HG02763 (cell line): ENCODE measurements at regions not wholly inside any gene's neighbourhood (a gene's known extent, or its start where the extent isn't known, plus 50 kb on each side); places are given as distances from the start of the nearest gene placed in this dataset.
"Not testable (repeated sequence)": the region's sequence is repeated elsewhere in the genome, so short reads cannot be mapped to it uniquely, and the experiment has no call there.

Experiments used
- ATAC-seq: cut with Tn5 transposase; IDR thresholded peaks from one replicate; pipeline ENCODE4 v1.9.1; 2021; ENCODE audit warnings: mild to moderate bottlenecking, moderate library complexity; ENCODE audit not compliant: unreplicated experiment

DNA sequence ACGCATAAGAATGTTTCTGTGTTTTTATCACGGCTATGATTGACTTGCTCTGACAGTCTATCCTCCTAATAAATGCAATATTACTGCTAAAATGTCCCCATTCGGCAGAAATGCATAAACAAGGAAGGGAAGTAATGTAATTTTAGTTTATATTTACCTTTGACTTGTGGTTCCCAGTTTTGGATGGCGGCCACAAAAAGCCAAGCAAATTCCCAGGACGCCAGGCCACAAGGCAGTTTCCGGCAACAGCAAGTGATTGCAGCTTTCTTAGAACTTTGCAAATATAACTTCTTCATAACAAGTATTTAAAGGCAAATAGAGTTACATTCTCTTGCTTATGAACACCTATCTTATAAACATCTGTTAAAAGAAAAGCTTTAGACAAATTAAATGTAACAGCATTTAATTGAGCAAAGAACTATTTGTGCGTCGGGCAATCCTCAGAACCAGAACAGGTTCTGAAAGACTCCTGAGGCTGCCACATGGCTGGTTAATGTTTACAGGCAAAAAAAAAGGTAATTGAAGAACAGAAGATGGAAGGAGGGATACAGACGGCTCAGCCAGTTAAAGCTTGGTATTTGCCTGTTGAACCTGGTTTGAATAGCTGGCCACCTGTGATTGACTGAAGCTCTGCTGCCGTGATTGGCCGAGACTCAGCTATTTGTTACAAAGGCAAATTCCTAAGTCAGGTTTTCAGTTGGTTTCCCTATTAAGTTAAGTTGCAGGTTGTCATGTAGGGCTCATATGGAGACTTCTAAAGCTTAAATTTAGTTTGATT, 80.8 kb downstream of the C21orf91 start:
- ATAC-seq = no peak

DNA sequence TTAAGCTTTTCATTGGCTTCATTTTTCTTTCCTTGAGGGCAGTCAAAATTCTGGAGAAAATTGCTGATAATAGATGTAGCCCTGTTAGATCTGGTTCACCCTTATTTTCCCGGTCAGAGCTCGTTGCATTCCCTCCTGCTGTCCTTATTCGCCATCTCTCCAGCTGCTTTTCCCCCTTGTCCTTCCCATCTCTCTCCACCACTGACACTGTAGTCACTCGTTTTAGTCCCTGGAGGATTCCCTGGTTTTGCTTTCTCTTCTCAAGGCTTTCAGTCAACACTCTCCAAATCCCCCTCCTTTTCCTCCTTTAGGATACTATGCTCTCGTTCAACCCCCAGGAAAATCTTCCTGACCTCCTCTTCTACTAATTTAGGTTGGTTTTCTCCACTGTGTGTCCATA, 83.1 kb downstream of the C21orf91 start:
- ATAC-seq = no peak

DNA sequence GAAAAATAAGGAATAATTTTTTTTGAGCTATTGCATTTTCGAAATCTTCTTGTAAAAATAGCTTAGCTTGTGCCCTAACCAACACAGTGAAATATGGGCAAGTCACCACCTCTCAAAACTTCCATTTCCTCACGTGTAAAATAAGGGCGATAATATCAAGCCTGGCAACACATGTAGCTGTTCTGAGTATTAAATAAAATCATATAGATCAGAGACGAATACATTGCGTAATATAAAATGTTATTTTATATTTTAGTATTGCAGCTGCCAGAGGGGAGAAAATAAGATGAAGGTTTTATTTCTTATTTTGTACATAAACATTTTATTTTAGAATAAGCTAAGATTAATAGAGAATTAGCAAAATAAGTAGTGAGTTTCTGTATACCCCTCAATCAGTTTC, 85.9 kb downstream of the C21orf91 start:
- no peak for ATAC-seq

DNA sequence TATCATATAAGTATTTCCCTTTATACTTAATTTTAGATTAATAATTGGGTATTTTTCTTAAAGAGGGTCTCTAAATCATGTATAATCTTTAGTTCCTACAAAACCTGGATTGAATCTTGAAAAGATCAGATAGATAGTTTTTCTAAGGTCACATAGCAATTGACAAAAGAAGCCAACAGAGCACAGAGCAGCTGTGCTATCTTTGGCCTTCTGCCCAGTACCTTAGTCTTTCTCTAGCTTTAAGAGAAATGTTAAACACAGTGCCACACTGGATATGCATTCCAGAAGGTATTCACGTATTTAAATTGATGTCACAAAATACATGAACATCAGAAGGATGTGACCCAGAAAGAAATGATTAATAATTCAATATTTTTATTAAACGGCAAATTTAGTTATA, 86.8 kb downstream of the C21orf91 start:
- no peak for ATAC-seq

DNA sequence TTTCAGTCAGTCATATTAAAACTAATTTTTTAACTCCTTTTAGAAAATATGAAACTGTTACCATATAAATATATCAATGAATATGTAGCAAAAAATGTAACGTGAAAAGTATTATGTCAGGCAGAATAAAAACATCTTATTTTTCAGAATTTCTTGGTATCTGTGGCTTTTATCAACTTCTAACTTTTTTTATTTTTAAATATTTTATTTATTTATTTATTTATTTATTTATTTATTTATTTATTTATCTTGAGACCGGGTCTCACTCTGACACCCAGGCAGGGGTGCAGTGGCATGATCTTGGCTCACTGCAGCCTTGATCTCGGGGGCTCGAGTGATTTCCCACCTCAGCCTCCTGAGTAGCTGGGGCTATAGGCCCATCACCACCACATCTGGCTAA, 87.6 kb downstream of the C21orf91 start:
- ATAC-seq = no peak

DNA sequence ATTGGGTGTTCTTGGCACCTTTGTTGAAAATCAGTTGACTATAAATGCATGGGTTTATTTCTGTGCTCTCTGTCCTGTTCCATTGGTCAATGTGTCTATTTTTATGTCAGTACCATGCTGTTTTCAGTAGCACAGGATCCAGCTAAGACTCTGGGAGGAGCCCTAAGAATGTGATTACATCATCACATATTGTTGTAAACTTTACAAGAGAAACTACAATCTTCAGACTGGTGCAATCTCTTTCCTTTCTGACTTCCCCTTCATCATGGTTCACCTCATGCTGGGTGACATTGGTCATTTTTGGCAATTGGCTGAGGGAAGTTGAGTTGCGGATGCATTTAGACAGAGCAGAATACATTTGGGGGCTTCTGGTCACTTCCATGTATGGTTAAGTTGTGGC, 88.4 kb downstream of the C21orf91 start:
- no peak for ATAC-seq

DNA sequence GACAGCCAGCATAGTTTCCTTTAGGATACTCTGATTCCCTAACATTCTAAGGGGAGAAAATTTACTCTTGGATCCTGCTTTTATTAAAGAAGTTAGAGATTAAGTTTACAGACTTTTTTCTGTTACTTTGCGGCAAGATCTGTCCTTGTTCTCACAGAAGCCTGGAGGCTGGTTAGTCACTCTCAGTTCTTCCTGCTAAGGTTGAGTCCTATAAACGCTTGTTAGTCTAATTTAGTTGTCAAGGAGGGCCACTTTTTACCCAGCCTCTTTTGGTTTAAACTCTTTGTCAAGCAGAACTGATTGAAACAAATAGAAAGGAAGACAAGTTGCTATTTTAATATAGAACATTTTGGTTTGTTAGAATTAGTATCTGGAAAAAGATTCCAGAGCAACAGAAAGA, 89.7 kb downstream of the C21orf91 start:
- ATAC-seq = no peak

DNA sequence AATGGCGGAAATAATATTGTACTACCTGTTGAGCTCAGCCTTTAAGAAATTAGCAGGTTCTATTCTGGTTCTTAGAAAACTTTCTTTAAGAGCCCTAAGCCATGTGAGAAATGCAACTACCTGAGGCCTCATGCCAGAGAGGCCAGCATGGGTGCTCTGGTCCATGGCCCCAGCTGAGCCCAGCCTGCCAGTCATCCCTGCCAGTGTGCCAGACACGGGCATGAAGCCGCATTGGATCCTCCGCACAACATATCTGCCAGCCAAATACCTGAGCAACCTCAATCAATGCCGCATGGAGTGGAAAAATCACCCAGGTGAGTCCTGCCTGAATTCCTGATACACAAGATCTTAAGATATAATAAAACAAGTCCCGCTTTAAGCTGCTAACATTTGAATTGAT, 91.8 kb downstream of the C21orf91 start:
- ATAC-seq = no peak

DNA sequence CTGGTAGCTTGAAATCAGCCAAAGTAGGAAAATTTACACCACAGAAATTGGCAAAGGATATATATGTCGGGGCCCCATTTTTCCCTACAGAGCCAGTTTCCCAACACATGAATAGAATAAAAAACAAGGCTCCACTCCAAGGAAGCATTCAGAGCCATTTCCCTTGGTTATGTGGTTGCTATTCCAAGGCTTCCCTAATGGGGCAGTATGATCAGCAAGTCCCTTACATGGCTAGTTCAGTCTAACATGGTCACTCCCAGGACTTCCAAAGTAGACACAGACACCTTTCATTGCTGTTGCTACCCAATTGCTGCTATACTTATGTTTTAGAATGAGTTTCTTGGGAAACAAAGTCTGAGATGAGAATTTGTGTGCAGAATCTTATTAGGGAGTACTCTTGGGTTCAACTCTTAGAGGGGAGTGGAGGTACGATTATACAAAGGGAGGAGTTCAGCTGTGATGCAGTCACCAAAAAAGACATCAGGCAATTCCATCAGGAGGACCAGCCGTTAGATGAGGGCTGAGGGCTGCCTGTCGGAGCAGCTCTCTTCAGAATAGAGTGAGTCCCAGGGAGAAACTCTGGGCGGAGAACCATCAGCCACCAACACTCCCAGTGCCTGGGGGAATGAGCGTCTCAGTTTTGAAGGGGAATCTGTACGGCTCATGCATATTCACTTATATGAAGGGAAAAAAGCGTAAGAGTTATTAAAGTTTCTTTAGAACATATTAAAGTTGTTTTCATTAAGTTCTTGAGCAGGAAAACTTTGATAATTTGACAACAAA, 92.9 kb downstream of the C21orf91 start:
- ATAC-seq = no peak

DNA sequence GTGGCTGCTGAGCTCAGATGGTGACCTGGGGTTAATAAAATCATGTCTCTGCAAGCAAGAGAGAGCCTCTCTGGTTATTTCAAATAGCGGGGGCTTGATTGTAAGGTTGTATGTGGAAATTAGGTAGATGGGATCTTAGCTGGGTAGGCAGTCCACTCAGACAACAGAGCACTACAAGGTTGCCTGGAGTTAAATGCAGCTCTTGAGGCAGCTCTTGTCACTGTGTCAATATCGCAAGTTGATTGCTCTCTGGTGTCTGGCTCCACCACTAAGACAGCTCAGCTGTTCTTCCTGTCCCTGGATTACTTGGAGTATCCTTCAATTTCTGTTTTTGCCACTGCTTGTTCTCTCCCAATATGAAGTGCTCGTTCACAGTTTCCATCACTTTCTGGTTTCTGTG, 93.8 kb downstream of the C21orf91 start:
- ATAC-seq = no peak

DNA sequence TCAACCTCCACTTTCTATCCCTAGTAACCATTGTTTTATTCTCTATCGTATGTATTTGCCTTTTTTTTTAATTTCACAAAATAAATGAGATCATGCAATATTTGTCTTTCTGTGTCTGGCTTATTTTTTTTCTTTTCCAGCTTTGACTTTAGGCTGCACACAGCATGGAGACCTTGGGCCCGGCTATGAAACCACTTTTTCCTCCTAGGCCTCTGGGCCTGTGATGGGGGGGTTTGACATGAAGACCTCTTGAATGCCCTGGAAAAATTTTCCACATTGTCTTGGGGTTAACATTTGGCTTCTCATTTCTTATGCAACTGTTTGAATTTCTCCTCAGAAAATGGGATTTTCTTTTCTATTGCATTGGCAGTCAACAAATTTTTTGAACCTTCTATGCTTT, 100.2 kb upstream of the BTG3 start:
- ATAC-seq = no peak

DNA sequence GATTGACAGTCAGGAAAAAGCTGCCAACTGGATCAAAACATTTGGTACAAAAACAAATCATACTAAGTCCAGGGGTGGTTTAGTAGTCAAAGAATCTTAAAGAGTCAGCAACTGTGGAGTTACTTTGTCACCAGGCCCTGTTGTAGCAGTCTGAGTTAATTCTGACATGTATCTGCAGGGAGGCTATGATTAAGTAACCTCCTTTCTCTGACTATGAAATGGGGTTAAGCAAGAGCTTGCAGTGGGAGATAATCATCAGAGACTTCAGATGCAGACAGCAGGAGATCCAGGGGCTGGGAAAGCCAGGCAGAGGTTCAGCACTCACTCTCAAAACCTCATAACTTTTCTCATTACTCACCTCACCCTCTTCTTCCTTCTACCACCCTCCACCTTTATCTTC, 99.2 kb upstream of the BTG3 start:
- no peak for ATAC-seq

DNA sequence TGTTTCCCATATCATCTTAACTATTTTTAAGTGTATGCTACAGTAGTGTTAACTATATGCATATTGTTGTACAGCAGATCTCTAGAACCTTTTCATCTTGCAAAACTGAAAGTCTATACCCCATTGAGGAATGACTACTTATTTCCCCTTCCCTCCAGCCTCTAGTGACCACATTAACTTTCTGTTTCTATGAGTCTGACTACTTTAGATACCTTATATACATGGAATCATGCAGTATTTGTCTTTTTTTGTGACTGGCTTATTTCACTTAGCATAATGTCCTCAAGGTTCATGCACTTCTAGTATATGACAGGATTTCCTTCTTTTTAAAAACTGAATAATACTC, 96.5 kb upstream of the BTG3 start:
- peak; percentile 100 for ATAC-seq

DNA sequence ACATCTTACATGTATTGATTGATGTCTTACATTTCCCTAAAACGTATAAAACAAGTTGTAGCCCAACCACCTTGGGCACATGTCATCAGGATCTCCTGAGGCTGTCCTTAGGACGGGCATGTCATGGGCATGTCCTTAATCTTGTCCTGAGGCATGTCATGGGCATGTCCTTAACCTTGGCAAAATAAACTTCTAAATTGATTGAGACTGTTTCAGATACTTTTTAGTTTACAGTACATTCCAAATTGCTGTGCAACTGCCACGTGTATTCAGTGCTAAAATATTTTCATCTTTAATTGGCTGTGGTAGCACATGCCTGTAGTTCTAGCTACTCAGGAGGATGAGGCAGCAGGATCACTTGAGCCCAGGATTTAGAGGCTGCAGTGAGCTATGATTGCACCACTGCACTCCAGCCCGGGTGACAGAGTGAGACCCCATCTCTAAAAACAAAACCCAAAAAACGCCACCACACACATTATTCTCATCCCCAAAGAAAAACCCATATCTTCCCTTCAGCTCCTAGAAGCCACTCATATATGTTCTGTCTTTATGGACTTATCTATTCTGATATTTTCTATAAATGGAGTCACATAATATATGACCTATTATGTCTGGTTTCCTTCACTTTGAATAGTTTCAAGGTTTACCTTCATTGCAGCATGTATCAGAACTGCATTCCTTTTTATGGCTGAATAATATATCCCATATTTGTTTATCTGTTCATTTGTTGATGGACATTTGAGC, 96.0 kb upstream of the BTG3 start:
- ATAC-seq = peak; percentile 48

DNA sequence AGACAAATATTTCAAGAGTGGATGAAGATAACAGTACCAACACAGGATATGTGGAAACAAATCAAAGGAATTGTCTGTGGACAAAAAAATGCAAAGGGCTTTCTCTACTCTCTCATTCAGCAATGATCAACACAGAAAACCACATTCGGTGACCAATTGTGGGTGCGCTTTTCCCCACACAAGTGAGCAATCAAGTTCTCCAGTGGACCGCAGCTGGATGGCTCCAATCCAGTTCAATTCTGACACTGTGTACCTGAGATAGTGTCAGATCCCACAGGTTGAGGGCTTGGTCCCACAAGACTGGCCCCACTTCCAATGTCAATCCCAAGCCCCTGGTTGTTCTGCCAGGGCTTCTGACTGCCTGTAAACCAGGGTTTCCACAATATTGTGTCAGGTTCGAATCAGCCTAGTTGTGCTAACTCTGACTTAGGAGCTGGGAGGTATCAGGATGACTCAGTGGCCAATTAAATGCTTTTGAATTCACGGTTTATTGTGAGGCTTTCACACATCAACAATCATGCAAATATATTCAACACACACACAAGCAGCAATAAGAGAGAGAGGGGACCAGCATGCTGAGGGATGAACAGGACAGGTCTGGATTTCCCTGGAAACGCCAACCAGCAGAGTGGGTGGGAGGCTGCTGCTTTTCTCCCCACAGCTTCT, 87.0 kb upstream of the BTG3 start:
- peak; percentile 51 for ATAC-seq

DNA sequence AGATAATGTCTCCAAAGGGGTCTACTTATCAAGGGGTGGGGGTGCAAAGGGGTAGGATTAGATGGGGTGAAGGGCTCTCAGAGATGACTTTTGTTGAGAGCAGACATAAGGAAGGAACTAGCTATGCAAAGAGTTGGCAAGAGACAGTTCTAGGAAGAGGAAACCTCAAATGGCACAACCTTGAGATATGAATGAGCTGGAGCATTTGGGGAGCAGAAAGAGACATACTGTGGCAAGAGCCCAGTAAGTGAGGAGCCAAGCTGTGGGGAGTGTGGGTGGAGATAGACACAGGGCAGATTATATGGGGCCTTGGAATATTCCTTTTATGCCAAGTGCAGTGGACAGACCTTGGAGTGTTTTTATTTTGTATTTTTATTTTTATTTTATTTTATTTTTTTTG, 84.8 kb upstream of the BTG3 start:
- no peak for ATAC-seq

DNA sequence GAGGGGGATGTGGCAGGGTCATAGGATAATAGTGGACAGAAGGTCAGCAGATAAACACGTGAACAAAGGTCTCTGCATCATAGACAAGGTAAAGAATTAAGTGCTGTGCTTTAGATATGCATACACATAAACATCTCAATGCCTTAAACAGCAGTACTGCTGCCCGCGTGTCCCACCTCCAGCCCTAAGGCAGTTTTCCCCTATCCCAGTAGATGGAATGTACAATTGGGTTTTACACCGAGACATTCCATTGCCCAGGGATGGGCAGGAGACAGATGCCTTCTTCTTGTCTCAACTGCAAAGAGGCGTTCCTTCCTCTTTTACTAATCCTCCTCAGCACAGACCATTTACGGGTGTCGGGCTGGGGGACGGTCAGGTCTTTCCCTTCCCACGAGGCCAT, 81.7 kb upstream of the BTG3 start:
- not testable (repeated sequence) for ATAC-seq

DNA sequence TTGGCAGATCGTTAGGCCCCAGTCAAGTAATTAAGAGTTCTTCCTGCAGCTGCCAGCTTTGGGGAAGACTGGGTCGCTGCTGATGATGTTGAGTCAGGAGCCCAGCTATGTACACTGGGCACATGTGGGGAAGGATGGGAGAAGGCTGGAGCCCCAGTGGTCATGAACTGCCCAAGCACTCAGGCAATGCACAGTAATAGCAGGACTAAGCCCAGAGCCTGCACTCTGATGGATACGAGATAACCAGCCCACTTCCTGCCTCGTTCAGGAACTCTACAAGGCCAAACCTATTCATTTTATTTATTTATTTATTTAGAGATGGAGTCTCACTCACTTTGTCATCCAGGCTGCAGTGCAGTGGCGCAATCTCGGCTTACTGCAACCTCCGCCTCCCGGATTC, 81.1 kb upstream of the BTG3 start:
- no peak for ATAC-seq

DNA sequence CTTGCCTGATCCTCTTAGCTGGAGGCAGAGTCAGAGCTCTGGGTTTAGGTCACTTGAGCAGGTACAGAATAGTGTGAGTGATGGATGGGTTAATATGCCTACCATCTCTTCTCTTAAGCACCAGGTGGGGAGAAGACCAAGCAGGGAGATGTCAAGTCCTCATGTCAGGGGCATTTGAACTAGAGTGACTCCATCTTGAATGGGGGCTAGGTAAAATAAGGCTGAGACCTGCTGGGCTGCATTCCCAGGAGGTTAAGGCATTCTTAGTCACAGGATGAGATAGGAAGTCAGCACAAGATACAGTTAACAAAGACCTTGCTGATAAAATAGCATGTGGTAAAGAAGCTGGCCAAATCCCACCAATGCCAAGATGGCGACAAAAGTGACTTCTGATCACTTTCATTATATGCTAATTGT, 77.4 kb upstream of the BTG3 start:
- no peak for ATAC-seq

DNA sequence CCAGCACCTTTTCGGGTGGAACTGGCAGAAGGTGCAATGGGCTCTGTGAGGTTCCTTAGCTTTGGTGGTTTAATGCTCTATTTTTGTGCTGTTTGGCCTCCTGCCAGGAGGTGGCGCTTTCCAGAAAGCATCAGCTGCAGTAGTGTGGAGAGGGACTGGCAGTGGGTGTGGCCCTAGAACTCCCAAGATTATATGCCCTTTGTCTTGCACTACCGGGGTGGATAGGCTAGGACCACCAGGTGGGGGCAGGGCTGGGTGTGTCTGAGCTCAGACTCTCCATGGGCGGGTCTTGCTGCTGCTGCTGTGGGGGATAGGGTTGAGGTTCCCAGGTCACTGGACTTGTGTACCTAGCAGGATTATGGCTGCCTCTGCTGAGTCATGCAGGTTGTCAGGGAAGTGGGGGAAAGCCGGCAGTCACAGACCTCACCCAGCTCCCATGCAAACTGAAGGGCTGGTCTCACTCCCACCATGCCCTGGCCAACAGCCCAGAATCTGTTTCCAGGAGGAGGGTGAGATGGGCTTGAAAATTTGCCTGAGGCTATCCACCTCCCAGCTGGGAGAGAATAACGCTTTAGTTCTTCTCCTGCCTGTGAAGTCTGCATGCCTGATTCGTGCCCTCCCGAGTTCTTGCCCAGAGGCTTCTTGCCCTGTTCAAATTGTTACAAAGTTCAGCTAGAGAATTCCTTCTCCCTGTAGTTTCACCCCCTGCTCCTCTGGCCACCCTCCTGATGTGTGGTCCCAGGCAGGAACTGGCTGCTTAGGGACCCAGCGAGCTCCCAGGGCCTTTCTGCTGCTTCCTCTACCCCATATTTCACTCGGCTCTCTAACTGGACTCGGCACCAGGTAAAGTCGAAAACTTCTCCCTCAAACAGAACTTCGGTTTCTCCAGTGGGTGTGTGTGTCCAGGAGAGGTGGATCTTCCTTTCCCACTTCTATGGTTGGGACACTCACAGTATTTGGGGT, 76.5 kb upstream of the BTG3 start:
- no peak for ATAC-seq
